MCF 10A (cell line): ENCODE measurements at regions not wholly inside any gene's neighbourhood (a gene's known extent, or its start where the extent isn't known, plus 50 kb on each side); places are given as distances from the start of the nearest gene placed in this dataset.

ENCODE experiments used
- BruUV-seq: library from RNA; stranded (reverse); fragments of 400-500 nt; replicated peaks from 2 replicates; lab custom pipeline; 2021; lab: Mats Ljungman, UMichigan
- CTCF ChIA-PET: fragments of 300-600 bp; sonication (Branson Sonifier 250); formaldehyde crosslinking; extraction: SDS; loops from one replicate; lab custom pipeline; 2021; ENCODE audit warnings: antibody characterized with exemption, inconsistent platforms; lab: Yijun Ruan, JAX
- POLR2A ChIA-PET: fragments of 300-600, 350-650 bp; sonication (Branson Sonifier 250); formaldehyde crosslinking; extraction: SDS; loops from one replicate; lab custom pipeline; 2020; ENCODE audit warnings: antibody characterized with exemption, inconsistent platforms; lab: Yijun Ruan, JAX
- DNase-seq: peaks from one replicate; pipeline ENCODE4 v3.0.0-alpha.2; 2018; ENCODE audit not compliant: unreplicated experiment
- H3K27ac Mint-ChIP-seq: one replicate; pipeline ENCODE4 v1.8.0; 2022; ENCODE audit warnings: mild to moderate bottlenecking, low read depth, mixed read lengths; ENCODE audit not compliant: unreplicated experiment
- H3K27me3 Mint-ChIP-seq: one replicate; pipeline ENCODE4 v1.8.0; 2022; ENCODE audit warnings: mixed read lengths; ENCODE audit not compliant: insufficient read depth, unreplicated experiment
- H3K36me3 Mint-ChIP-seq: one replicate; pipeline ENCODE4 v1.8.0; 2022; ENCODE audit warnings: mild to moderate bottlenecking, moderate library complexity, mixed read lengths; ENCODE audit not compliant: insufficient read depth, unreplicated experiment
- H3K4me1 Mint-ChIP-seq: one replicate; pipeline ENCODE4 v1.8.0; 2022; ENCODE audit warnings: mixed read lengths; ENCODE audit not compliant: insufficient read depth, unreplicated experiment
- H3K4me3 Mint-ChIP-seq: one replicate; pipeline ENCODE4 v1.8.0; 2022; ENCODE audit warnings: mild to moderate bottlenecking, moderate library complexity, mixed read lengths; ENCODE audit not compliant: unreplicated experiment
- H3K9me3 Mint-ChIP-seq: one replicate; pipeline ENCODE4 v1.8.0; 2022; ENCODE audit warnings: mixed read lengths; ENCODE audit not compliant: unreplicated experiment
- CTCF ChIP-seq: fragments of 200-600 bp; IDR thresholded peaks from one replicate; pipeline ENCODE4 v1.8.0; 2022; ENCODE audit warnings: antibody characterized with exemption, mild to moderate bottlenecking; ENCODE audit not compliant: unreplicated experiment
- intact Hi-C: fragments of 100-400 bp; cut with micrococcal nuclease; formaldehyde crosslinking; loops from 2 replicates; pipeline ENCODE4 v1.14.1; 2022

DNA sequence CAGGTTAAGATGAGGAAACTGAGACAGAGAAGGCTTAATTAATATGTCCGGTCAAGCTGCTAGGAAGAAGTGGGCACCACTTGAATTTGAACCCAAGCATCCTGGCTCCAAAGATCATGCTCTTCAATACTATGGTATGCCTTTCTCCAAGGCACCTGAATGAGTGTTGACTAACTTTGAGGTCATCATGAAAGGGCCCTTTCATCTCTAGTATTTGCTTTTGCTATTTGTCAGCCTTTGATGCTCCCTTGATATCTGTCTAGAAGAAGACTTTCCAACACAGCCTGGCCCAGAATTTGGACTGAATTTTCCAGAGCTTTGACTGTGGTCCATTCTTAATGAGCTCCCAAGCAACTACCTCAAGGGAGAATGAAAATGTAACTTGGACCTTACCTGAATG lies 179.1 kb upstream of the DKK2 start:
- Mint-ChIP-seq H3K4me1 (peaks cover 7% of the 10 kb centered on the region), H3K27ac (no peak overlapping the region), H3K36me3 (no peaks in the 10 kb centered on the region), H3K9me3 (no peaks in the 10 kb centered on the region), H3K4me3 (no peak overlapping the region), H3K27me3 (no peaks in the 10 kb centered on the region)
- POLR2A ChIA-PET: interaction anchor here (0.7 kb wide), 1 partner anchor 272 kb away, joined by 3 read pairs; no protein-coding TSS in a partner anchor
- DNase-seq: no peak
- intact Hi-C loops: no loop called here
- no peak for TF ChIP-seq CTCF
- CTCF ChIA-PET: interaction anchor here (0.6 kb wide), 1 partner anchor 164 kb away, joined by 3 read pairs; no protein-coding TSS in a partner anchor
- no TSS peak for BruUV-seq

DNA sequence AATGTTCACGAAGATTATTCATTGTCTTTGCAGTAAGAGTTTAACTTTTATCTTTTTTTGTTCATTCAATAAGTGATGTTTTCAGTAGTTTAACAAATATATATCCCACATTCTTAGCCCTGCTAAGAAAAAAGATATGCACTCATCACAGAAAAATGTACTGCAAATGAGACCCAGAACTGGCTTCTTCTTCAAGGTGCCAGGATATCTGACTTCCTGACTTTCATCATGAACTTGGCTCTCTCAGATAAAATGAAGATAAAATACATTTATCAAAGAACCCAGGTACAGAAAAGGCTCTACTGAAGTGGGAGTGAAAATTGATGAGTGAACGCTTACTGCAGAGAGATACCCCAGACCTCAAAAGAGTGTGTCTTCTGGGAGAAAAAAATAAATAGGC lies 177.8 kb upstream of the DKK2 start:
- CTCF ChIA-PET: no interaction called here
- BruUV-seq: no TSS peak
- no peak overlapping the region for H3K27ac Mint-ChIP-seq
- intact Hi-C loops: no loop called here
- H3K36me3 Mint-ChIP-seq: no peaks in the 10 kb centered on the region
- no peaks in the 10 kb centered on the region for H3K27me3 Mint-ChIP-seq
- no peak overlapping the region for H3K4me3 Mint-ChIP-seq
- peaks cover 7% of the 10 kb centered on the region for H3K4me1 Mint-ChIP-seq
- no peak for TF ChIP-seq CTCF
- H3K9me3 Mint-ChIP-seq: no peaks in the 10 kb centered on the region
- DNase-seq: no peak
- POLR2A ChIA-PET: no interaction called here

DNA sequence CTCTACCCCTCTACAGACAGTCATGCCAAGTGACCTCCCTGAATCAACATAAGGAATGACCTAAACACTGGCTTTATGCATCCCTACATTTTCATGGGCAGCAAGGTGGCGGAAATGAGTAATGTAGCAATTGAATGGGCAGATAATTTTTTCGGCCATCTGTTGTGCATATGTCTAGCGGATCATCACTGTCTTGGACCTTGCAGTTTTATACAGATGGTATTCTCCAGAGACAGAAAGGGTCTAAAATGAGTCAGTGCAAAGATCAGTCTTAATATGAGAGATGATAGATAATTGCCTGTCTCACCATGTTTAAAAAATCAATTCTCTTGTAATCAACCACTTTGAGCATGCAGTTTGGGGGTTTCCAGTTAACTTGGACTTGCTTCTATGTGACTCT lies 177.3 kb upstream of the DKK2 start:
- Mint-ChIP-seq H3K27me3 (no peaks in the 10 kb centered on the region), H3K4me1 (peaks cover 7% of the 10 kb centered on the region), H3K4me3 (no peak overlapping the region), H3K9me3 (no peaks in the 10 kb centered on the region), H3K27ac (no peak overlapping the region), H3K36me3 (no peaks in the 10 kb centered on the region)
- intact Hi-C loops: no loop called here
- no TSS peak for BruUV-seq
- POLR2A ChIA-PET: interaction anchor here (0.5 kb wide), 1 partner anchor 34 kb away, joined by 3 read pairs; no protein-coding TSS in a partner anchor
- no peak for DNase-seq
- CTCF ChIA-PET: no interaction called here
- TF ChIP-seq CTCF: no peak

- no peaks in the 10 kb centered on the region for H3K9me3 Mint-ChIP-seq
These were observed 176.5 kb upstream of the DKK2 start for GRCh38 chr4:107212565-107212964.

More at GRCh38 chr4:107212565-107212964, 176.5 kb upstream of the DKK2 start:
- no peak for DNase-seq
- Mint-ChIP-seq H3K36me3 (no peaks in the 10 kb centered on the region), H3K27ac (no peak overlapping the region), H3K27me3 (no peaks in the 10 kb centered on the region), H3K4me3 (no peak overlapping the region), H3K4me1 (peaks cover 7% of the 10 kb centered on the region)
- TF ChIP-seq CTCF: no peak
- intact Hi-C loops: no loop called here
- CTCF ChIA-PET: no interaction called here
- no TSS peak for BruUV-seq
- POLR2A ChIA-PET: no interaction called here
